ENCODE measurements at regions not wholly inside any gene's neighbourhood (a gene's known extent, or its start where the extent isn't known, plus 50 kb on each side); places are given as distances from the start of the nearest gene placed in this dataset.

DNA sequence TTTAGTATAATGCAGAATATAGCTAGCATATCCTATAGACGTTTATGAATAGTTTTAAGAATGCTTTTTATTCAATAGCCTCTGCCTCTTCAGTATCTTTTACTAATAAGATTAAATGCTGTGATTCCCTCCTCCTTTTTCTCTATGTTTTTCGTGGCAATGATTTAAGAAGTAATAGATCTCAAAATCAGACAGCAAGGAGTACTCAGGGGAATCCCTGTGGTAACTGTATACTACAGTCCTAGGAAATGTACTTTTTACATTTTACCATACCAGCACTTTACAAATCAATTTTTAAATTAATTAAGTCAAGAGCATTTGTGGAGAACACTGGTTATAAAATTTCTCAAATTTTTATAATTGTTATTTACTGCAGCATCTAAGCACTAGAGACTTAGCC is 240.6 kb upstream of the CAND1 start:
- POLR2A ChIA-PET: no interaction called here
- DNase-seq (ENCODE audit: low spot score) (no peak), ATAC-seq (no peak)
- Mint-ChIP-seq H3K4me1 (peaks cover 10% of the 10 kb centered on the region), H3K27me3 (ENCODE audit: low read depth) (peaks cover 4% of the 10 kb centered on the region), H3K4me3 (no peak overlapping the region), H3K36me3 (no peaks in the 10 kb centered on the region), H3K9me3 (no peaks in the 10 kb centered on the region), H3K27ac (no peak overlapping the region)
- CTCF ChIA-PET: interaction anchor here (0.5 kb wide), 1 partner anchor 40 kb away, joined by 3 read pairs; no protein-coding TSS in a partner anchor
- TF ChIP-seq, protein P1, sequence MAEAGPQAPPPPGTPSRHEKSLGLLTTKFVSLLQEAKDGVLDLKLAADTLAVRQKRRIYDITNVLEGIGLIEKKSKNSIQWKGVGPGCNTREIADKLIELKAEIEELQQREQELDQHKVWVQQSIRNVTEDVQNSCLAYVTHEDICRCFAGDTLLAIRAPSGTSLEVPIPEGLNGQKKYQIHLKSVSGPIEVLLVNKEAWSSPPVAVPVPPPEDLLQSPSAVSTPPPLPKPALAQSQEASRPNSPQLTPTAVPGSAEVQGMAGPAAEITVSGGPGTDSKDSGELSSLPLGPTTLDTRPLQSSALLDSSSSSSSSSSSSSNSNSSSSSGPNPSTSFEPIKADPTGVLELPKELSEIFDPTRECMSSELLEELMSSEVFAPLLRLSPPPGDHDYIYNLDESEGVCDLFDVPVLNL (CRISPR knock-in tag; IDR thresholded peaks at IDR 0.05; ENCODE audit: borderline replicate concordance, low read depth): no peak
- TF ChIP-seq ZBTB21 (CRISPR knock-in tag; IDR thresholded peaks at IDR 0.05; ENCODE audit: borderline replicate concordance) (no peak), ZNF263 (CRISPR knock-in tag; IDR thresholded peaks at IDR 0.05; ENCODE audit: low read depth) (no peak), TP53 (CRISPR knock-in tag; IDR thresholded peaks at IDR 0.05) (no peak), ZNF232 (CRISPR knock-in tag; IDR thresholded peaks at IDR 0.05) (no peak), KAT7 (CRISPR knock-in tag; IDR thresholded peaks at IDR 0.05; ENCODE audit: borderline replicate concordance) (no peak), ELF4 (CRISPR knock-in tag; IDR thresholded peaks at IDR 0.05; ENCODE audit: low read depth) (no peak), ETV6 (CRISPR knock-in tag; IDR thresholded peaks at IDR 0.05) (no peak), EMX1 (CRISPR knock-in tag; IDR thresholded peaks at IDR 0.05) (no peak), MYBL2 (CRISPR knock-in tag; IDR thresholded peaks at IDR 0.05) (no peak), ZNF671 (CRISPR knock-in tag; IDR thresholded peaks at IDR 0.05) (no peak)
- TF ChIP-seq, protein P2, sequence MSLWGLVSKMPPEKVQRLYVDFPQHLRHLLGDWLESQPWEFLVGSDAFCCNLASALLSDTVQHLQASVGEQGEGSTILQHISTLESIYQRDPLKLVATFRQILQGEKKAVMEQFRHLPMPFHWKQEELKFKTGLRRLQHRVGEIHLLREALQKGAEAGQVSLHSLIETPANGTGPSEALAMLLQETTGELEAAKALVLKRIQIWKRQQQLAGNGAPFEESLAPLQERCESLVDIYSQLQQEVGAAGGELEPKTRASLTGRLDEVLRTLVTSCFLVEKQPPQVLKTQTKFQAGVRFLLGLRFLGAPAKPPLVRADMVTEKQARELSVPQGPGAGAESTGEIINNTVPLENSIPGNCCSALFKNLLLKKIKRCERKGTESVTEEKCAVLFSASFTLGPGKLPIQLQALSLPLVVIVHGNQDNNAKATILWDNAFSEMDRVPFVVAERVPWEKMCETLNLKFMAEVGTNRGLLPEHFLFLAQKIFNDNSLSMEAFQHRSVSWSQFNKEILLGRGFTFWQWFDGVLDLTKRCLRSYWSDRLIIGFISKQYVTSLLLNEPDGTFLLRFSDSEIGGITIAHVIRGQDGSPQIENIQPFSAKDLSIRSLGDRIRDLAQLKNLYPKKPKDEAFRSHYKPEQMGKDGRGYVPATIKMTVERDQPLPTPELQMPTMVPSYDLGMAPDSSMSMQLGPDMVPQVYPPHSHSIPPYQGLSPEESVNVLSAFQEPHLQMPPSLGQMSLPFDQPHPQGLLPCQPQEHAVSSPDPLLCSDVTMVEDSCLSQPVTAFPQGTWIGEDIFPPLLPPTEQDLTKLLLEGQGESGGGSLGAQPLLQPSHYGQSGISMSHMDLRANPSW (CRISPR knock-in tag; conservative IDR thresholded peaks at IDR 0.05; ENCODE audit: low read depth): no peak
- TF ChIP-seq, protein P3, sequence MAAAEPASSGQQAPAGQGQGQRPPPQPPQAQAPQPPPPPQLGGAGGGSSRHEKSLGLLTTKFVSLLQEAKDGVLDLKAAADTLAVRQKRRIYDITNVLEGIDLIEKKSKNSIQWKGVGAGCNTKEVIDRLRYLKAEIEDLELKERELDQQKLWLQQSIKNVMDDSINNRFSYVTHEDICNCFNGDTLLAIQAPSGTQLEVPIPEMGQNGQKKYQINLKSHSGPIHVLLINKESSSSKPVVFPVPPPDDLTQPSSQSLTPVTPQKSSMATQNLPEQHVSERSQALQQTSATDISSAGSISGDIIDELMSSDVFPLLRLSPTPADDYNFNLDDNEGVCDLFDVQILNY (CRISPR knock-in tag; IDR thresholded peaks at IDR 0.05): no peak
- TF ChIP-seq, protein P4, sequence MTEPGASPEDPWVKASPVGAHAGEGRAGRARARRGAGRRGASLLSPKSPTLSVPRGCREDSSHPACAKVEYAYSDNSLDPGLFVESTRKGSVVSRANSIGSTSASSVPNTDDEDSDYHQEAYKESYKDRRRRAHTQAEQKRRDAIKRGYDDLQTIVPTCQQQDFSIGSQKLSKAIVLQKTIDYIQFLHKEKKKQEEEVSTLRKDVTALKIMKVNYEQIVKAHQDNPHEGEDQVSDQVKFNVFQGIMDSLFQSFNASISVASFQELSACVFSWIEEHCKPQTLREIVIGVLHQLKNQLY (CRISPR knock-in tag; IDR thresholded peaks at IDR 0.05): no peak
- TF ChIP-seq, protein P5, sequence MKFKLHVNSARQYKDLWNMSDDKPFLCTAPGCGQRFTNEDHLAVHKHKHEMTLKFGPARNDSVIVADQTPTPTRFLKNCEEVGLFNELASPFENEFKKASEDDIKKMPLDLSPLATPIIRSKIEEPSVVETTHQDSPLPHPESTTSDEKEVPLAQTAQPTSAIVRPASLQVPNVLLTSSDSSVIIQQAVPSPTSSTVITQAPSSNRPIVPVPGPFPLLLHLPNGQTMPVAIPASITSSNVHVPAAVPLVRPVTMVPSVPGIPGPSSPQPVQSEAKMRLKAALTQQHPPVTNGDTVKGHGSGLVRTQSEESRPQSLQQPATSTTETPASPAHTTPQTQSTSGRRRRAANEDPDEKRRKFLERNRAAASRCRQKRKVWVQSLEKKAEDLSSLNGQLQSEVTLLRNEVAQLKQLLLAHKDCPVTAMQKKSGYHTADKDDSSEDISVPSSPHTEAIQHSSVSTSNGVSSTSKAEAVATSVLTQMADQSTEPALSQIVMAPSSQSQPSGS (CRISPR knock-in tag; IDR thresholded peaks at IDR 0.05; ENCODE audit: borderline replicate concordance, low read depth): no peak
- TF ChIP-seq, protein P6, sequence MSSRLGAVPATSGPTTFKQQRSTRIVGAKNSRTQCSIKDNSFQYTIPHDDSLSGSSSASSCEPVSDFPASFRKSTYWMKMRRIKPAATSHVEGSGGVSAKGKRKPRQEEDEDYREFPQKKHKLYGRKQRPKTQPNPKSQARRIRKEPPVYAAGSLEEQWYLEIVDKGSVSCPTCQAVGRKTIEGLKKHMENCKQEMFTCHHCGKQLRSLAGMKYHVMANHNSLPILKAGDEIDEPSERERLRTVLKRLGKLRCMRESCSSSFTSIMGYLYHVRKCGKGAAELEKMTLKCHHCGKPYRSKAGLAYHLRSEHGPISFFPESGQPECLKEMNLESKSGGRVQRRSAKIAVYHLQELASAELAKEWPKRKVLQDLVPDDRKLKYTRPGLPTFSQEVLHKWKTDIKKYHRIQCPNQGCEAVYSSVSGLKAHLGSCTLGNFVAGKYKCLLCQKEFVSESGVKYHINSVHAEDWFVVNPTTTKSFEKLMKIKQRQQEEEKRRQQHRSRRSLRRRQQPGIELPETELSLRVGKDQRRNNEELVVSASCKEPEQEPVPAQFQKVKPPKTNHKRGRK (CRISPR knock-in tag; IDR thresholded peaks at IDR 0.05; ENCODE audit: borderline replicate concordance): no peak
